HPDE6-E6E7 (cell line): ENCODE measurements at regions not wholly inside any gene's neighbourhood (a gene's known extent, or its start where the extent isn't known, plus 50 kb on each side); places are given as distances from the start of the nearest gene placed in this dataset.

Experiments used
- DNase-seq: peaks from one replicate; pipeline ENCODE4 v3.0.0; 2011; ENCODE audit warnings: missing footprints; ENCODE audit errors: extremely low spot score

DNA sequence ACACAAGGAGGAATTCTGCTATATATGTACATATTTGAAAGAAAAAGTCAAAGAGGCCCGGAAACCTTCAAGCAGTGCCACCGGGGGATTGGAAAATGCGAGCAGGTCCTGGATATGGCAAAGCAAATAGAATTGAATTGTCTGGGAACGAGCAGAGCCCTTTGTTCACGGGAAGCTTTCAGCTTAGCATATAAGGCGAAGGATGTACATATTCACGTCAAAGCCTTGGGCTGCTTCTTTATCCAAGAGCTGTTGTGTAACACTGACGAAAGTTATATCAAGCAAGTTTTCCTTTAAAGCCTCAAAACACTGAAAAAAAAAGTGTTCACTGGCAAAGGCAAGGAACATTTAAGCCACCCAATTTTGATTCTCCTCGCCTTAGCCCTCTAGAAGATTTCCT is 171.0 kb downstream of the GPX5 start:
- no peak for DNase-seq

DNA sequence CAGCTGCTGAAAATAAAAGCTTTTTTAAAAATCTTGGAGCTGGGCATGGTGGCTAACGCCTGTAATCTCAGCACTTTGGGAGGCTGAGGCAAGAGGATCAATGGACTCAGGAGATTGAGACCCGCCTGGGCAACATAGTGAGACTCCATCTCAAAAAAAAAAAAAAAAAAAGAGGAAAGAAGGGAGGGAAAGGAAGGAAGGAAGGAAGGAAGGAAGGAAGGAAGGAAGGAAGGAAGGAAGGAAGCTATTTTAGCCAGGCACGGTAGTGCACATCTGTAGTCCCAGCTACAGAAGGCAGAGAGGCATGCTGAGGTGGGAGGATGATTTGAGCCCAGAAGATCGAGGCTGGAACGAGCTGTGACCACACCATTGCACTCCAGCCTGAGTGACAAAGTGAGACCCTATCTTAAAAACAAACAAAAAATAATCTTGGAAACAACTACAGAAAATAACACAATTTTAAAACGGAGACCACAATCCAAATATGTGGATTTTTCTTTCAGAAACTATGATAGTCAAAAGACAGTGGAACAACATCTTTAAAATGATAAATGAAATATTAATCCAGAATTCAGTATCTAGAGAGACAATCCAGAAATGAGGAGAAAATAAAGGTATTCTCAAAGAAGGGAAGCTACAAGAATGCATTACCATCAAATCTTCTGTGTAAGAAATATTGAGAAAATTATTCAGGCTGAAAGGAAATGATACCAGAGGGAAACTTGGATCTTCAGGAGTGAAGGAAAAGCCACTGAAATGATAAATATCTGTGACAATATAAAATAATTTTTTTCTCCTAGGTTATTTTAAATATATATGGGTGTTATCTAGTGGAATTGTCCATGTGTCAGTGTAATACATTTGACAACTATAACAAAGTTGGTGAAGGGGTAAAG is 182.0 kb downstream of the GPX5 start:
- DNase-seq: no peak

DNA sequence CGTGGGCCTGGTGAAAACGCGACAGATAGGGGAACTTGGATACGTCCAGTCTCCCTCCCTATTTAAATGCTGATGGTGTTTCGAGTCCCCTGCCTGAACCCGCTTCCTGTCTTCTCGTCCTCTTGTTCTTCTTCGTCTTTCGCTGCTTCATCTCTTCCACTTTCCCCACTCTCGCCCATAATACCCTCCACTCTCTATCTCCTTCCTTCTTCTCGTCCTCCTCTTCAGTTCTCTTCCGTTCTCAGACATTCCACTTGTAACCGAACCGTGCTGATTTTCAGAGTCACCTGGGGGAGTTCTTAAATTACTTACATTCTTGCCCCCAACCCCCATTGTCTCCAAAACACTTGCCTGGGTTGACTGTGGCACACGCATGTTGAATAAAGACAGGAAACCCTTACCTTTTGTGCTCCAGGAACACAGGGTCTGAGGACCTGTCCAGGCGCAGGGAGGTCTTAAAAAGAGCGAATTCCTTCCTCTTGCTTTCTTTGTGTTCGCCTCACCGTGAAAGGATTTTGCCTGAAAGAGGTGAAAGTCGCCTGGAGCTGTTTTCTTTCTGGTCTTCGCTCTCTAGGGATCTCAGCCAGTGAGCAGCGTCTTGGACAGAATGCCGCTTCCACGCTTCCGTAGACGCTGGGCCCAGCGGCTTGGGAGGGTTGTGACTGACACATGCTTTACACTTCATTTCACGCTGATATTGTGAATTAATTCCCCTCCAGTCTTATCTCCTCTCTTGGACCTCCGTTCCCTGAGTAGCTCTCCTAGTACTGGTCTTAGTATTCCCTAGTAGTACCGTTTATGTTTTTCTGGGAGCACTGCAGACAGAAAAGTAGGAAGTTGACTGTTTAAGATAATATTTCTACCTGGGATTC is 184.0 kb downstream of the GPX5 start:
- DNase-seq: no peak

DNA sequence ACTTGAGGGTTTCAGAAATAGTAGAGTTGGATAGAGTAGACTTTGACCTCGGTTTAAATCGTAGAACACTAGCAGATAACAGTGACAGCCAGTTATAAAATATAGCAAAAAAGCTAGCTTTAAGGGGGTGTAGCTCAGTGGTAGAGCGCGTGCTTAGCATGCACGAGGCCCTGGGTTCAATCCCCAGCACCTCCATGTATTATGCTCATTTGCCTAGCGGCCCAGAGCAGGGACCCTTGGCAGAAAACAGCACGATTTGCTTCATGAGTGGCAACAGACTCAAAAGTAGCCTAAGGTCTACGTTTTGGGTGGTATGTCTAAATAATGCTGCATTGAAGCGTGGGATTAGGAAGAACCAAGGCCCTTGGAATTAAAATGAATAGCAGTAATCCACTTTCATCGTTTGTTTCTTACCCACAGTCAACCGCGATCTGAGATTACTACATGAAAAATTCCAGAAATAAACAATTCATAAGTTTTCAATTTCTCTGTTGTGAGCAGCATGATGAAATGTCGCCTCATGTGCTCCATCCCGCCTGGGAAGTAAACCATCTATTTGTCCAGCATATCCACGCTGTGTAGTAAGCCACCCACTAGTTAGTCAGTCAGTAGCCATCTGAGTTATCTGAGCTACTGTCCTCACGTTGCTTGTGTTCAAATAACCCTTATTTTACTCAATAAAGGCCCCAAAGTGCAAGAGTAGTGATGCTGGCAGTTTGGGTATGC is 184.9 kb downstream of the GPX5 start:
- DNase-seq: no peak

DNA sequence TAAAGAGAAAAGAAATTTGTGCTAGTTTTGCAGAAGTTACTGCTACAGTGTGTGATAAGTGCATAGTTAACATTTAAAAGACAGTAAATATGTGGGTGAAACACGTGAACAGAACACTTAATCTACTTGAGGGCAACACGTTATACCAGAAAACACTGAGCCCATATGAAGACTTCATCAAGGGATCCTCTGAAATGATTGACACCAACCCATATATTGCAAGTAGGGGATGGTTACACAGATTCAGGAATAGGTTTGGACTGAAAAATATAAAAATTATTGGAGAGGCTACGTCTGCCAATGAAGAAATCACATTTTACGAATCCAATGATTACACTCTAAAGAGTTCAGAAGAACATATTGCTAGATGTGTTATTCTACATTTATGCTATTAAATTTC is 185.6 kb downstream of the GPX5 start:
- no peak for DNase-seq

DNA sequence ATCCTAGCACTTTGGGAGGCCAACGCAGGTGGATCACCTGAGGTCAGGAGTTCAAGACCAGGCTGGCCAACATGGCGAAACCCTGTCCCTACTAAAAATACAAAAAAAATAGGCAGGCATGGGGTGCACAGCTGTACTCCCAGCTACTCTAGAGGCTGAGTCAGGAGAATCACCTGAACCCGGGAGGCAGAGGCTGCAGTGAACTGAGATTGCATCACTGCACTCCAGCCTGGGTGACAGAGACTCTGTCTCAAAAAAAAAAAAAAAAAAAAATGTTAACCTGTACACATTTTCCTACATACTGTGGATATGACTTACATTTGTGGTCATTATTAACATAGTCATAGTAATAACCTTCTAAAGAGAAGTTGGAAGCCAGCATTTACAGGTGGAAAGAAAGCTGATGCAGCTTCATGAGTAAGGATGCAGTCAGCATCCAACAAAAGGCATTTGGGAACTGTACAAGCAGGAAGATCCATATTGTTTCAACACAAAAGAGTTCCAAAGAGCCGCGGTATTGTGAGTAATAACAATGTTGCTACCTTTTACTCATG is 186.2 kb downstream of the GPX5 start:
- no peak for DNase-seq

DNA sequence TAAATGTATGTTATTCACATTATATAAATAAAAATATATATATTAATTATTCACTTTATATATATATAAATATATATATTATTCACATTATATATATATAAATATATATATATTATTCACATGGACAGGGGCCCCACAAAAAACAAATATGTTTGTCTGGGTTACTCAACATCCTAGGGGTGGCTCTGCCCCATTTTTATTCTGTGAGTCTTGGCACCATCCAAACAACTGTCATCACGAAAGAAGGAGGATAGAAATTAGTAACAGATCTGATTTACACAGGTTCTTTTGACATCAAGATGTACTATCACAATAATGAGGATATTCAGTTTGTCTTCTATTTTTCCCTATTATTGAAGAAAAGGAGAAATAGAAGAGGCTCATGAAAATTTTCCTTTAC is 187.3 kb downstream of the GPX5 start:
- no peak for DNase-seq

DNA sequence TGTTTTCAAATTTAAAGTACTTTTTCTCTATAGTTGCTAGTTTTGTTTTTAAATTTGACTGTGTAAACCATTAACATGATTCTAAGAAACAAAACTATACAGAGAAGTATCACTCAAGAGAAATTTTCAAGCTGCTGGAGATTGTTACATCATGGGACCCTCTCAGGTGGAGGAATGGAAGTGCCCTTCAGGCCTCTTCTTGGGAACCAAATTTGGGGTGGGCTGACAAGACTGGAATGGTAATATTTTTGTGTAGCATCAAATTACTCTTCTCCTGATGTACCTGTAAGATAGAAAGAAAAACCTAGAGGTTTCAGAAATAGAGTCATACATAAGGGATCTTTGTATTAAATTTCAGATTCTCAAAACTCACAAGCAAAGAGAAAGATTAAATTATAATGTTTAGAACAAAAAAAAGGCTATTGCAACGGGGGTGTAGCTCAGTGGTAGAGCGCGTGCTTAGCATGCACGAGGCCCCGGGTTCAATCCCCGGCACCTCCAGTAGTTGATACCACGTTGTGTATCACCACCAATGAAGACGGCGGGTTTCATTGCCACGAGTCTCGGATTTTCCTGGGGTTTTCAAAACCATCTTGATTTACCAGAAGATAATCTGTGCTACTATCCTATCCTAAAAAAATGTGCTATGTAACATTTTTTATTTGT is 193.7 kb downstream of the GPX5 start:
- no peak for DNase-seq

DNA sequence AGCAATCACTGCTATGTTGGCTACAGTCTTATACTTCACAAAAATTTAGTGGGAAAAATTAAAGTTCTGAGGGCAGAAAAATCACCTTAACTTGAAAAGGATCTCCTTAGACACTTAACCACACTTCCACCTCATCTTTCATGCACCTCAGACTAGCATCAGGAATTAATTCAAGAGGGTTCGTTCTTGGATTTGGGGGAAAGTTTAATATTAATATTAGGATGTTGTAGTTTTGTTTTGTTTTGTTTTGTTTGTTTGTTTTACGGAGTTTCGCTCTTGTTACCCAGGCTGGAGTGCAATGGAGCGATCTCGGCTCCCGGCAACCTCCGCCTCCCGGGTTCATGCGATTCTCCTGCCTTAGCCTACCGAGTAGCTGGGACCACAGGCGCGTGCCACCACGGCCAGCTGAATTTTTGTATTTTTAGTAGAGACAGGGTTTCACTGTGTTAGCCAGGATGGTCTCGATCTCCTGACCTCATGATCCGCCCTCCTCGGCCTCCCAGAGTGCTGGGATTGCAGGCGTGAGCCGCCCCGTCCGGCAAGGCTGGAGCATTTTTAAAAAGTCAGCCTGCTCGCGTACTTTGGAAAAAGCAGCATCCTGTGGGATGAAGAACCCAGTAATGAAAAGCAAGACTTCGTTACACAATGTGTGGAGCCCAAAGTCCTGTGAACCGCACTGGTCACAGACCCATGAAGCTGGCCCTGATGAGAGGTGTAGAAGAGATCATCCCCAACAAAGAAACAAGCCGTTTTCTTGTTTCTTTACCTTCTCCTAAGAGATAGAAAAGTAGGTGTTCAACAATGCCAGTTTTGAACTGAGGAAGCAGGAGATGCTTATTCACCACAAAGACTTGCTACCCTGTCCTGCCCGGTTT is 194.9 kb downstream of the GPX5 start:
- no peak for DNase-seq

DNA sequence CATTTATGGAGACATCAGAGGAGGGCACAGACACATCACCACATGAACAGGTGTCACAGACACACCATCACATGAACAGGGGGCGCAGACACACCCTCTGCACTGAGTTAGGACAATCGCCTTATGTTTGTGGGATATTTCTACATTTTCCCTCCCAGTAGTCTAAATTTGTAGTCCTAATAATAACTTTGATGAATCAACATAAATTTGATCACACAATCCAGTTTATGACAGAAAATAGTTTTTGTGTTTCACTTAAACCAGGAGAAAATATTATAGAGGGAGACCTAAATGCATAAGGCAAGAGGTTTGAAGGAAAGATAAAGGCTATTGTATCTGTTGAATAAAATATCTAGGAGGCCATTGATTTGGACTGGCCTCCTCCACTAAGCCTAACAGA is 195.7 kb downstream of the GPX5 start:
- no peak for DNase-seq

DNA sequence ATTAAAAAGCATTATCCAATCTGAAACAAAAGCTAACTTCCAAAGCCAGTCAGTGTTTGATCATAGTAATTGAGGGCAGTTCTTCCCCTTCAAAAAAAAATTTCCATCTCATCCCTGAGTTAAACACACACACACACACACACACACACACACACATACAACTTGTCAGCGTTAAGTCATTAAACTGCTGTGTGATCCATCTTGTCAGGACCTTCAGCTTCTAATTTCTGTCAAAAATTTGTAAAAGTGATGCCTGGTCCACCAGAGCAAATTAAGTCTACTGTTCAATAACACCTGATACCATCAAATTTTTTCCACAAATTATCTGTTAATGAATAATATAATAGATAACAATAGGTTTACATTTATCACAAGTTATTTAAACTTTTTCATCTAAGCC is 198.7 kb downstream of the GPX5 start:
- no peak for DNase-seq

DNA sequence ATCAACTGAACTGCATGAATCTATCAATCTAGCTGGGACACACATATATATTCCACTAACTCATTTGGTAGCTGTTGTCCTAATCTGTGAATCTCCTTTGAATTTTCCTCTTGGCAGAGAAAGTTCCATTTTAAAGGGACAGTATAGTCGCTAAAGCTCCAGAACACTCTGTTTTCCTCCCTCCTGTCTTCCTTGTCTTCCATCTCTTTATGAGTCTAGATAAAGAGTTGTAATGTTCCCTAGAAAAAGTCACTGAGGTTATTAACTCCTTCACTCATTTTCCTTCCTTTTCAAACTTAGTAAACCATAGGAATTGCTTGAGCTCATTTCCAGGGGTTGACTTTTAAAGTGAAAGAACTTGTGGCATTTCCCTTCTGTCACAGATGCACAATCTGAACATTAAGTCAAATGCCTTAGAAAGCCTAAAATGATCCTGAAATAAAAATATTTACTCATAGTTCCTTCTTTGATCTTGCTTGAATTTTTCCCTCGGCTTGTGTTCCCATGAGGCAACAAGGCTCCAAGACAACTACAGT is 198.4 kb downstream of the TRIM27 start:
- DNase-seq: no peak

DNA sequence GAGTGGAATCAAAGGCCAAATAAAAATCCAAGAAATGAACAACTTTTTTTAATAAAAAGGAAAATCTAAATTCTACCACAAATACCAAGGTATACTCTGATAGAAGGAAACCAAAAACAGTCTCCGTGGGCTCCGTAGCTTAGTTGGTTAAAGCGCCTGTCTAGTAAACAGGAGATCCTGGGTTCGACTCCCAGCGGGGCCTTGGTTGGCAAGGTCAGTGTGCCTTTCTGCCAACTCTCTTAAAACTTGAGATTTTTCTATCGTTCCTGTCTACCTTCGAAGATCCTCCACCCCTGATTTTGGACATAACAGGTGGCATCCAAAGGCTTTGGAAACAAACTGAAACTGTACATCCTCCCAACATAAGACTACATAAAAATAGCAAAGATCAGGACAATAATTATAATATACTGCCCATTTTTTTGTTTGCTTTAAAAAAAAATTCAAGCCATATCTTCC is 197.9 kb downstream of the TRIM27 start:
- no peak for DNase-seq

DNA sequence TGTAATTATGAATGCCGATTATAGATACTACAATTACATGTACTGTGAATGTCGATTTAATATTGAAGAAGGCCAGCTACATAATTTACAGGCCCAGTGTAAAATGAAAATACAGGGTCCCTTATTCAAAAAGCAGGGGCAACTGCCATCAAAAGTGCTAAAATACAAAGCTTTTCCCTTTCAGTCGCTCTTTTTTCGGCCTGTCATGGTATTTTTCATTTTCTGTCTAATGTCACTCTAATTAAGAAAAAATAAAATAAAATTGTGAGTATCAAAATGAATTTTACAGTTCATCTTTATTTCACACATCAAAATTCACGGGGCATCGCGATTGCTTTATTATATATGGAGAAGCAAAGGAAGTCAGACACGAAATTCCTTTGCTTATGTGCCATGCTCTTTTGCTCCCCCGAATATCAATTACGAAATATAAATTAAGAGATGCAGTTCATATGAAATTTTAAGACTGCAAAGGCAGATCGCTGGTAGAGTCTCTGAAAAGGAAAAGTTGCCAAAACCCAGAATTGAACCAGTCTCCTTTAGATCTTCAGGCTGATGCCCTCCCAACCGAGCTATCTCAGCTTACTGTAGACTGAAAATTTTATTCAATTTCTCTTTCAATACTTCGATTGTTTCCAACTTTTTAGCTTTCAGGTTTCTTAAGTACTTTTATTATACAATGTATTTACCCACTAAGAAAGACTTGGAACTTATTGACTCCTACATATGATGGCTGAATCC is 197.0 kb downstream of the TRIM27 start:
- DNase-seq: no peak

DNA sequence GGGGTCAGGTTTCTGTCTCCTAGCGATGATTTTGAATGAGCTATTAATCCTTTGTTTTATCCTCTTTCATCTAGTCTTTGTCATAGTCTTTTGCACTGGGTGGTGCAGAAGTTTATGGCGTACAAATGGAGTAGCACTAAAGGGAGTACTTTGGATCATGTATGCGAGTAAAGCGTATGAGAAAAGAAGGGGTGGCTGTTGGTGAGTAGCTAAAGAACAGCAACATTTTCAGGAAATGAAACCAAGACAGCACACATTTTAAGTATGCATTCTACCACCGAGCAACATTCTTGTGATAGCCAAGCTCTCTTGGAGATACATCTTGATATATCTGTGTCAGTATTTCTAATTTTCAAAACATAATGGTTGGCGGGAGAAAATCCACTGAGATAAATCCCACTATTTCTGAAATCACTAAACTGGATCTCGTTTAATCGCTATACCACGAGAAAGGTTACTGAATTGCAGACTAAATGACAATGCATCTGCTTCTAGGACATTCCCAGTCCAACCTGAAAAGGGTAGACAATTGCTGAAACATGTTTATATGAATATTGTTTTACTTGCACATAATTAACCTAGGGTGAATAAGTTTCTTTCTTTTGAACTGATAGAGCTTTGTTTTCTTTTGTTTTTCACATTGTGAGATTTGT is 196.1 kb downstream of the TRIM27 start:
- no peak for DNase-seq

DNA sequence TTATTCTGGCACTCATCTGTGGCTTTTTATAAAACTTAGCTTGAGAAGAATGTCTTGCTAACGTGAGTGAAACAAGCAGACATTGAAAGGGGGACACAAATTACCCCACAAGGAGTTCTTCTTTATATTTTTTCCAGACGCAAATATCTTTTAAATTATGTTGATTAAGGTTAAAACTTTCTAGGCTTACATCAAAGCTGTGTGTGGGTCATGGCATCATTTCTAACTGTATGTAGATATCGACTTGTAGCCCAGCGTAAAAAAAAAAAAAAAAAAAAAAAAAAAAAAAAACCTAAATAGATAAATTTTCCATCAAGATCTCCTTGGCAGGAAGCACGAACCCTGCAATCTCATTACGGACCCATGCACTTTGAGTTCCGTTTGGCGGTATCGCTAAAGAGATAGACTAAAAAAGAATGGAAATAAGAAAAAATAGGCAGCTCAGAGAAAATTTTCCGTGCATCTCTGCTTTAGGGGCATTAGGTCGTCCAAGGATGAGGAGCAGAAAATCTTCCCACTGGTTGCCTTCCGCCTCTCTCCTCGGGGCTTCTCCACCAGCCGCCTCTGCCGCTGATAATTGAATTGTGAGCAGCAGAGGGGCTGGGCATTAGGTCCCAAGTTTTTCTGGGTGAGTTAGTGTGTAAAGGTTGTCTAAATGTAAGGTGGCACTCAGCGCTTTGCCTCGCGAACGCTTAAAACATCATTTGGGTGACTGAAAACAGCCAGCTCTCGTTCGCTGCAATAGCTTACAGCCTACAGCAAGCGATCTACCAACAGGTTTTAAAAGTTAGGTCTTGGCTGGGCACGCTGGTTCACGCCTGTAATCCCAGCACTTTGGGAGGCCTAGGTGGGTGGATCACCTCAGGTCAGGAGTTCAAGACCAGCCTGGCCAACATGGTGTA is 194.0 kb downstream of the TRIM27 start:
- DNase-seq: no peak

DNA sequence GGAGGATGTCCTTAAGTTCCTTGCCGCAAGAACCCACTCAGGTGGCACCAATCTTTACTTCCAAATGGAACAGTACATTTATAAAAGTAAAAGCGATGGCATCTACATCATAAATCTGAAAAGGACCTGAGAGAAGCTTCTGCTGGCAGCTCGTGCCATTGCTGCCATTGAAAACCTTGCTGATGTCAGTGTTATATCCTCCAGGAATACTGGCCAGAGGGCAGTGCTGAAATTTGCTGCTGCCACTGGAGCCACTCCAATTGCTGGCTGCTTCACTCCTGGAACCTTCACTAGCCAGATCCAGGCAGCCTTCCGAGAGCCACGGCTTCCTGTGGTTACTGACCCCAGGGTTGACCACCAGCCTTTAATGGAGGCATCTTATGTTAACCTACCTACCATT is 191.7 kb downstream of the TRIM27 start:
- DNase-seq: no peak
